Esophagus muscularis mucosa (tissue), 4 donors: ENCODE measurements at regions not wholly inside any gene's neighbourhood (a gene's known extent, or its start where the extent isn't known, plus 50 kb on each side); places are given as distances from the start of the nearest gene placed in this dataset.

Experiments
- DNase-seq: peaks from one replicate; pipeline ENCODE4 v3.0.0-alpha.2; 2017; ENCODE audit errors: extremely low spot score
- H3K27ac ChIP-seq, 4 donors: fragments of 200-600 bp; sonication (generic); replicated peaks in 1 of 4; 1 replicate in 3 of 4; 2 replicates in 1 of 4; pipeline ENCODE4 v1.5.1; 2016 to 2019; ENCODE audit warnings: mild to moderate bottlenecking in 1 of 4
- H3K27me3 ChIP-seq, 4 donors: fragments of 200-600 bp; sonication (generic); one replicate each; pipeline versions ENCODE4 v1.5.1 to v1.6.0; 2016 to 2019
- H3K36me3 ChIP-seq, 4 donors: fragments of 200-600 bp; sonication (generic); one replicate each; pipeline ENCODE4 v1.5.1; 2016 to 2019
- H3K4me1 ChIP-seq, 4 donors: fragments of 200-600 bp; sonication (generic); one replicate each; pipeline ENCODE4 v1.5.1; 2016 to 2019
- H3K4me3 ChIP-seq, 4 donors: fragments of 200-600 bp; sonication (generic); 1 replicate in 2 of 4; 2 replicates in 2 of 4; pipeline ENCODE4 v1.5.1; 2016 to 2019; ENCODE audit warnings: mild to moderate bottlenecking in 4 of 4, moderate library complexity in 1 of 4
- H3K9me3 ChIP-seq, 4 donors: fragments of 200-600 bp; sonication (generic); 1 replicate in 3 of 4; 2 replicates in 1 of 4; pipeline ENCODE4 v1.5.1; 2016 to 2019
- EP300 ChIP-seq: sonication (generic); formaldehyde crosslinking; IDR thresholded peaks from one replicate; pipeline ENCODE4 v1.6.1; 2017; ENCODE audit warnings: antibody characterized with exemption
- POLR2A ChIP-seq: fragments of 450-650 bp; IDR thresholded peaks from one replicate; pipeline ENCODE4 v1.6.1; 2017; ENCODE audit warnings: antibody characterized with exemption, moderate library complexity, mild to moderate bottlenecking, low read depth
- POLR2AphosphoS5 ChIP-seq, 2 donors: sonication (generic); formaldehyde crosslinking; IDR thresholded peaks; one replicate each; pipeline ENCODE4 v1.6.1; 2017; ENCODE audit warnings: antibody characterized with exemption in 2 of 2
- WGBS: methylation state at CpG from one replicate; pipeline ENCODE4 v1.1.5; 2018; 5-methylcytosine and 5-hydroxymethylcytosine counted together
- intact Hi-C: fragments of 100-400 bp; cut with DNase I; formaldehyde crosslinking; loops from one replicate; pipeline ENCODE4 v1.15.1; 2023
- TF ChIP-seq, protein P1 (sequence below), 3 experiments: fragments of 200-600 bp in 2 of 3; fragments of 450-650 bp in 1 of 3; sonication (generic) in 2 of 3; IDR thresholded peaks; one replicate each; pipeline ENCODE4 v1.5.1; 2017 to 2019; ENCODE audit warnings: antibody characterized with exemption in 3 of 3, mild to moderate bottlenecking in 2 of 3, moderate library complexity in 1 of 3

DNA sequence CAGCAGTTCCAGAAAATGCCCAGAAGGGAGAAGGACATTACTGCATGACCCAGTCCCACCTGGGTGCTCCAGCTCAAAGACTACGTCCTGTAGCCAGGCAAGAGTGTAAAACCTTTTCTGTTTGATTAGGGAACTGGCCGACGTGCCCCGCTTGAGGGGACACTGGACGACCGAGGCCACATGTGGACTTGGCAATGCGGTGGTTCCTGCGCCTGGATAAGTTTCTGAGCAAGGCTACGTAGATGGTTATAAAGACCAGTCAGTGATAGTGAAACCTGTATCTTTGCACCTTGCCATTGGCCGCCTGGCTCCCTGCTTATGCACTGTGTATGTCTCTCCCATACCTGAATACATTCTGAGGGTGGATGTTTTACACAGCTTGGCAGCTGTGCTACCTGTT is 567.0 kb upstream of the CRIM1 start:
- no peak overlapping the region for H3K4me3 ChIP-seq
- H3K4me1 ChIP-seq, result no peaks in the 10 kb centered on the region
- intact Hi-C loops, result no loop called here
- no peak overlapping the region for H3K27ac ChIP-seq
- no peaks in the 10 kb centered on the region for H3K27me3 ChIP-seq
- H3K36me3 ChIP-seq, result no peaks in the 10 kb centered on the region
- TF ChIP-seq, protein P1, sequence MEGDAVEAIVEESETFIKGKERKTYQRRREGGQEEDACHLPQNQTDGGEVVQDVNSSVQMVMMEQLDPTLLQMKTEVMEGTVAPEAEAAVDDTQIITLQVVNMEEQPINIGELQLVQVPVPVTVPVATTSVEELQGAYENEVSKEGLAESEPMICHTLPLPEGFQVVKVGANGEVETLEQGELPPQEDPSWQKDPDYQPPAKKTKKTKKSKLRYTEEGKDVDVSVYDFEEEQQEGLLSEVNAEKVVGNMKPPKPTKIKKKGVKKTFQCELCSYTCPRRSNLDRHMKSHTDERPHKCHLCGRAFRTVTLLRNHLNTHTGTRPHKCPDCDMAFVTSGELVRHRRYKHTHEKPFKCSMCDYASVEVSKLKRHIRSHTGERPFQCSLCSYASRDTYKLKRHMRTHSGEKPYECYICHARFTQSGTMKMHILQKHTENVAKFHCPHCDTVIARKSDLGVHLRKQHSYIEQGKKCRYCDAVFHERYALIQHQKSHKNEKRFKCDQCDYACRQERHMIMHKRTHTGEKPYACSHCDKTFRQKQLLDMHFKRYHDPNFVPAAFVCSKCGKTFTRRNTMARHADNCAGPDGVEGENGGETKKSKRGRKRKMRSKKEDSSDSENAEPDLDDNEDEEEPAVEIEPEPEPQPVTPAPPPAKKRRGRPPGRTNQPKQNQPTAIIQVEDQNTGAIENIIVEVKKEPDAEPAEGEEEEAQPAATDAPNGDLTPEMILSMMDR (IDR thresholded peaks at IDR 0.05), result no peak
- TF ChIP-seq POLR2A, result no peak
- no peak for TF ChIP-seq POLR2AphosphoS5 (IDR thresholded peaks at IDR 0.05)
- TF ChIP-seq EP300, result no peak
- no peak for DNase-seq
- no peaks in the 10 kb centered on the region for H3K9me3 ChIP-seq
- WGBS, result 94% methylated on average over 3 of the region's 10 CpGs

DNA sequence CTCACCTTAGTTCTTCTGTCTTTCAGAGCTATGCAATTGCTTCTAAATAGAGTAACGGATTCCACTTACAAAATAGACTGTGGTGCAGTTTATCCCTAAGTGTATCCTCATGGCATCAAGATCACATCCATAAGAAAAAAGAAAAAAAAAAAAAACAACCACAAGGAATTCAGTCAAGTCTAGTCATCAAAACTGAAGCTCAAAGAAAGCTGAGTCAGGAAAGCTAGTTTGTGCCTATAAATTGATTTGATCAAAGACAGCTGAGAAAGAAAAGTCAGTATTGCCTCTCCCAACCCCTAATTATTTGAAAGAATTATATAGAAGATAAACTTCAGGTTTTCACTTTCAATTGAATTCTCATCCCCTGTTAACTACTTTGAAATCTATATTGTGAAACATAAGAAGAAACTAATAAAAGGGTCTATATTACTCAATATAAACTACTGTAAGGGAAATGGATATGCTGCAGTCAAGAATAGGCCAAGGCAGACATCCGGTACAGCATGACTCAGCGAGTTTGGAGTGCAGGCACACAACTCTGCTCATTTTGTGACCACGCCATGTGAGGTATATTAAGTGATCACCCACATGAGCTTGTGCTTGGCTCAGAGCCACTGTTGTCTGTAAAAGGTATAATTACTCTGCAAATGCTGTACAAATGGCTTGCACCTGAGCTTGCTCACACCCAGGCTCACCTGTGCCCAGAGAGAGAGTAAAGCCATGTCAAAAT is 568.1 kb upstream of the CRIM1 start:
- Histone ChIP-seq H3K4me3 (no peak overlapping the region), H3K9me3 (no peaks in the 10 kb centered on the region), H3K4me1 (no peaks in the 10 kb centered on the region), H3K27me3 (no peaks in the 10 kb centered on the region), H3K36me3 (no peaks in the 10 kb centered on the region), H3K27ac (no peak overlapping the region)
- 92% methylated on average over 4 of the region's 4 CpGs for WGBS
- intact Hi-C loops, result no loop called here
- TF ChIP-seq, protein P1 (IDR thresholded peaks at IDR 0.05), result no peak
- TF ChIP-seq POLR2A, result no peak
- no peak for DNase-seq

DNA sequence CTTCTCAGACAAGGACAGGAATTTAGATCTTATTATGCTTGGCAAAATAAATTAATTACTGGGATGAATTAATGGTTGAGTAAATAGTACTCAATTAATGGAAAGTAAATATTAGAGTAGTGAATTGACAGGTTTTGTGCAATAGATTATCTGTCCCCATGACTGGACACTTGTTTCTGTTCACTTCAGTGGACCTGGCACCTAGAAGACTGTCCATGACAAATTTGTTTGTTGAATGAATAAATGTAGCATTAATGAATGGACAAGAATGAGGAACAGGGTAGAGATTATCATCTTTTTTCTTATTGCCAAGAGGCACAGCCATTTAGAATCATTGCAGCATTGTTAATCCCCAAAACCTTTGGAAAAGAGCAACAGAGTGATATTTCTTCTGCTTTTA is 570.0 kb upstream of the CRIM1 start:
- H3K9me3 ChIP-seq, result no peaks in the 10 kb centered on the region
- no peaks in the 10 kb centered on the region for H3K36me3 ChIP-seq
- TF ChIP-seq, protein P1 (IDR thresholded peaks at IDR 0.05), result no peak
- no peaks in the 10 kb centered on the region for H3K27me3 ChIP-seq
- no peak overlapping the region for H3K4me3 ChIP-seq
- H3K27ac ChIP-seq, result no peak overlapping the region
- no peak for DNase-seq
- no peaks in the 10 kb centered on the region for H3K4me1 ChIP-seq
- intact Hi-C loops, result no loop called here

DNA sequence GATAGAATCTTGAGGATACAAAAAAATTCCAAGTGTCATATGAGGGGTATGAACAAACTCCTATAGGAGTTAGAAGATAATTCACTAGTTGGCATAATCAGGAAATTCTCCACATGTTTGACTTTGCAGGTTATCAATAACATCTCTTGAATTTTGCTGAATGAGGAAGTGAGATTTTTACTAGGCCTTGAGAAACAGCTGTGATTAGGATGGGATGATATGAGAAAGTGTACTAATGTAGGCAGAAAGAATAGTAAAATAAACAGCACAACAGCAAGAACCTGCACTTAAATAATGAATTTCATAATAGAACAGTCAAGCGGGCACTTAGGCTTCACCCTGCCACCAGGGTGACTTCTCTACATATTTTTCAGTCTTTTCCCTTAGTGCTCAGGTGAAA is 570.8 kb upstream of the CRIM1 start:
- TF ChIP-seq POLR2A (no peak), EP300 (no peak), POLR2AphosphoS5 (IDR thresholded peaks at IDR 0.05) (no peak)
- TF ChIP-seq, protein P1 (IDR thresholded peaks at IDR 0.05), result no peak
- no peak for DNase-seq
- H3K4me1 ChIP-seq, result no peaks in the 10 kb centered on the region
- H3K27ac ChIP-seq, result no peak overlapping the region
- no peaks in the 10 kb centered on the region for H3K36me3 ChIP-seq
- intact Hi-C loops, result no loop called here
- H3K27me3 ChIP-seq, result no peaks in the 10 kb centered on the region
- 89% methylated on average over 1 of the region's 1 CpG for WGBS
- H3K9me3 ChIP-seq, result no peaks in the 10 kb centered on the region
- H3K4me3 ChIP-seq, result no peak overlapping the region

DNA sequence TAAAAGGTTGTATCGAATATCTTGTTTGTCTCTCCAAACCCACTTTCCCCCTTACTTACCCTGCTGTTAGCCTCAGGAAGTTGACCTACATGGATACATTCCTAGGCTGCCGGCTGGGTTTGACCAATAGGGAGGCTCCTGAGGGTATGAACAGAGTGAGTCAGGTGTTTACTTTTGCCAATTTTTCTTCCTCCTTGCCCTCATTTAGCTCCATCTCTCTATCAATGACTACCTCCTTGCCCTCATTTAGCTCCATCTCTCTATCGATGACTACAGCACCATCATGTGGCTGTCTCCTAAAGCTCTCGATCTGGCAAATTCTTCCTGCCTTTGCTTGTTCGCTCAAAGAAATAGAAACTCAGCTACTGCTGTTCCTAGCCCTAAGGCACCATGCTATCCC is 571.9 kb upstream of the CRIM1 start:
- Histone ChIP-seq H3K4me3 (no peak overlapping the region), H3K27me3 (no peaks in the 10 kb centered on the region), H3K4me1 (no peaks in the 10 kb centered on the region), H3K36me3 (no peaks in the 10 kb centered on the region), H3K27ac (no peak overlapping the region), H3K9me3 (no peaks in the 10 kb centered on the region)
- intact Hi-C loops, result no loop called here
- no peak for DNase-seq
- TF ChIP-seq POLR2AphosphoS5 (IDR thresholded peaks at IDR 0.05) (no peak), POLR2A (no peak), EP300 (no peak)
- TF ChIP-seq, protein P1 (IDR thresholded peaks at IDR 0.05), result no peak
- WGBS, result 83% methylated on average over 5 of the region's 5 CpGs
